Hematopoietic multipotent progenitor cell treated with erythropoietin and hydrocortisone succinate and interleukin-3 and kit ligand, for 8 days (in vitro differentiated cells): ENCODE measurements at regions not wholly inside any gene's neighbourhood (a gene's known extent, or its start where the extent isn't known, plus 50 kb on each side); places are given as distances from the start of the nearest gene placed in this dataset.

ENCODE experiments used
- DNase-seq: peaks from one replicate; pipeline ENCODE4 v3.0.0-alpha.2; 2015

DNA sequence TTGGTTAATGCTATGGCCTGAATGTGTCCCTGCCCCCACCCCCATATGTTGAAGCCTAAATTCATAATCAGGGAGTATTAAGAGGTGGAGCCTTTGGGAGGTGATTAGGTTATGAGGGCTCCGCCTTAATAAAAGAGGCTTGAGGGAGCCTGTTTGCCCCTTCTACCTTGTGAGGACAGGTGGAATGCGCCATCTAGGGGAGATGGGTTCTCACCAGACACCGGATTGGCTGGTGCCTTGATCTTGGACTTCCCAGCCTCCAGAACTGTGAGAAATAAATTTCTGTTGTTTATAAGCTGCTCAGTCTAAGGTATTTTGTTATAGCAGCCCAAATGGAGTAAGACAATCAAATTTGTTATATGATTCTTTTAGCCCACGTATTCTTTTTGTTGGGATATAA, 148.3 kb downstream of the PTCSC3 start:
- peak; percentile 8 for DNase-seq

- DNase-seq: no peak
These were observed 149.2 kb downstream of the PTCSC3 start for GRCh38 chr14:36027354-36027753.

- DNase-seq: no peak
These were observed 153.6 kb downstream of the PTCSC3 start for GRCh38 chr14:36022765-36023410.

DNA sequence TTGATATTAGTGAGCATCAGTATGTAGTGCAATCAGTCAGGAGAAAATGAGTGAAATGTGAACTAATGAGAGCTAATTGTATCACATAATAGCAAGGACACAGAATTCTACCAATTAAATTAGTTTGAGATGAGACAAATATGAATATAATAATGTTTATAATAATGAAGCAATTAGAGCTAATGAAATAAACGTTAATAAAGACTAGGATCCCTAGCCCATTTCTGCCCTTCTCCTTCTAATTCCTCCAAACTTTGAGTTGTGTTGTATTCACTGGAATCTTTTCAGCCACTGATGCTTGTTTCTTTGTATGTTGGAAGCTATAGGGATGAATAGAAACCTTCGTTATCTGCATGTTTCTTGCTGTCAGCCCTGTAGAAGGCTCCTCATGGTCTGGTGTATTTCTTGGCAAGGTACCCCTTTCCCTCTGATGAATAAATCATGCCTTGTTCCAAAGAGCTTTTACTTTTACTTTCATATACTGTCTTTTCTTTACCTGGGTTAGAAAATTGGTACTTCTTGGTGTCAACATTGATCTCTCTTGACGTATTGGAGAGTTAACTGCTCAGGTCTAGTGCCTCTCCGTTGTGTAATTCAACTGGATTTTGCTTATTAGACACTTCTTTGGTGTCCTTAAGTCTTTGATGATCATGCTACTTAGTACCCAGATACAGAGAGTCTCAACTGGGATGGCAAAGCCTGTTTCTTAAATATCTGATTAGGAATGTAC, 154.8 kb downstream of the PTCSC3 start:
- DNase-seq: no peak

GRCh38 chr14:36021030-36021422, 155.5 kb downstream of the PTCSC3 start:
- DNase-seq: no peak

GRCh38 chr14:36020120-36021029, 156.1 kb downstream of the PTCSC3 start:
- DNase-seq: no peak

- no peak for DNase-seq
These were observed 157.4 kb downstream of the PTCSC3 start for GRCh38 chr14:36019126-36019525.

GRCh38 chr14:36014236-36014635, 162.3 kb downstream of the PTCSC3 start:
- DNase-seq: no peak

DNA sequence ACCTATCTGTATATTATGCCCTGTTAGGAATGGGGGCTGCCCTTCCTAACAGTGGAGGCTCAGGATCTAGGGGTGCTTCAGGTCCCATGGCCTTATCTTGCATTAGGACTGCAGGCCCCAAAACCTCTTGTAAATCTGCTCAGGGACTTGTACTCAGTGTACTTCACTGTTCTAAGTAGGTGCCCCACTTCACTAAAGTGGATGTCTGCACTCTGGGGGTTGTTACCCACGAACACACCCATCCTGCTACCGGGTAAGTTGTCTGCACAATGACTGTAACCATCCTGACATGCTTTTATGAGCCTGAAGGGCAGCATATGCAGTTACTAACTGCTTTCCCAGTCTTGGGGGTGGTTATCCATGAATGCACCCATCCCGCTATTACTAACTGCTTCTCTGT, 163.0 kb downstream of the PTCSC3 start:
- DNase-seq: no peak

GRCh38 chr14:36012621-36013020, 163.9 kb downstream of the PTCSC3 start:
- no peak for DNase-seq

- no peak for DNase-seq
These were observed 166.9 kb downstream of the PTCSC3 start for GRCh38 chr14:36009643-36010042.

GRCh38 chr14:36006623-36007022, 169.9 kb downstream of the PTCSC3 start:
- no peak for DNase-seq

DNA sequence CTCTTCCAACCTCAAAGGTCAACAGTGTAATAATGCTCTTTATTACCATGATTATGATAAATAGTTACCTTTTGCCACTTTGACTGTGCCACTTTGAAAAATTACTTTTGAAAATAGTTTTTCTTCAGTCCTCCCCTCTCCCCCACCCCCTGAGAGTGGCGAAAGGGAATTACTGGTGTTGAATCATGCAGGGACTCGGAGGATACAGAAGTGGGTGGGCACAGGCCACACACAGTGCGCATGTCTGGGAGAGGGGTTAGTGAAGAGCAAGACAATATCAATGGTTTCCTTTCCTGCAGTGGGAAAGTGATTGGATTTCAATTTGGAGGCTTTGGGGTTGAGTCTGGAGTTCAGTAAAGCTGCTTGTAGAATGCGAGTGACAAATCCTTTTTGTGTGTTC, 170.9 kb downstream of the PTCSC3 start:
- no peak for DNase-seq

DNA sequence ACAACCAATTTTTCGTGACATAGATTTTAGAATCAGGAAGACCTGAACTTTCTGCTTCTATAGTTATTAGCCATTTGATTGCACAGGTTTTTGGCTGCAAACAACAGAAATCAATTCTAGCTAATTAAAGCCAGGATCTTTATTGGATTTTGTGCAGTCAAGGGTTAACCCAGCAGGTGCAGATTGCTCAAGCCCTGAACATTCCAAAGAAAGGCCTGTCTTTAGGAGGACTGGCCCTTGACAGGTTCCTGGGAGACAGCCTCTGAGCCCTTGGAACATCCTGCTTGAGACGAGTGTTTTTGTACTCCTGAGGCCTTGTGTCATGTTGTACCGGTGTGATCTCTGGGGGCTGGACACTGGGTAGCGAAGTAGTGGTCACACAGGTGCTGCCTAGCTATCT, 174.6 kb downstream of the PTCSC3 start:
- no peak for DNase-seq

GRCh38 chr14:35999294-35999693, 173.2 kb downstream of the BRMS1L start:
- no peak for DNase-seq

GRCh38 chr14:35998303-35998702, 172.2 kb downstream of the BRMS1L start:
- no peak for DNase-seq

DNA sequence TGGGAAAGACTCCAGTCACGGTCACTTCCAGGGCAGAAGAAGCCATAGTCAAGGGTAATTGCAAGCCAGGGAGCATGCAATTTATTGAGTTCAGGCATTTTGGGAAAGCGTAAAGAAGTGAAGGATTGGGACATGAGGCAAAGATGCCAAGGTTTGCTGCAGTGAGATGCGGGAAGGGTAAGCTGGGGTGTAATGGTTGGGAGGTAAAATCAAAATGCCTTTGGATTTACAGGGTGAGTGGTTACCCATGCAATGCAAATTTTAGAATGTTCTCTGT, 167.5 kb downstream of the BRMS1L start:
- no peak for DNase-seq

GRCh38 chr14:35992816-35993683, 166.9 kb downstream of the BRMS1L start:
- DNase-seq: no peak

DNA sequence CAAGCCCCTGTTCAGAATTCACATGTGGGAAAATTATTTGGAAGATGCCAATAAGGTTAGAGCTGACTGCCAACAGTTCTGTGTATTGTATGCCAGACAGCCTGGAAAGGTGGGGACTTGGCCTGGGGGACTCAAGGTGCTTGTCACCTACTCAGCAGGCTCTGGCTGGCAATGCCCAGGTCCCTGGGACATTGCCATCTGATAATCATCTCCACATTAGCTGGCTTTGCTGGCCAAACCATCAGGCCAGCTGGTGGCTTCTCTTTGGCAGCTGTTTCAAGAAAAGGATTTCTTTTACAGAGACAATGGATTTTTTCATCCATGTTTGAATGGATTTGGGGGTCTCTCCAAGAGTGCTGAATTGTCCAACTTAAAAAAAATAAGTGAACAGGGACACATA, 165.2 kb downstream of the BRMS1L start:
- DNase-seq: no peak

DNA sequence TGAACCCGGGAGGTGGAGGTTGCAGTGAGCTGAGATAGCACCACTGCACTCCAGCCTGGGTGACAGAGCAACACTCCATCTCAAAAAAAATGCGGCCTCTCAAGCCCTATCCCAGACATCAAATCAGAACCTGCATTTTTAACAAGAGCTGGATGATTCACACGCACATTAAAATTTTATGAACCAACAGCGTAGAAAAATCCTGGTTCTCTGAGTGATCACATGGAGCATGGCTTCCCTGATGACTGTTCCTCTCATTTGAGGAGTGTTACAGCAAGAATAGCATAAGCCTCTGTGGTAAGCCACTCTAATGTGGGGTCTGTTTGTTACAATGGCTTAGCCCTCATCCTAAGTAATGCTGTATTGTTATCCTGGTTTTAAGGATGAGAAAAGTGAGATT, 163.6 kb downstream of the BRMS1L start:
- DNase-seq: no peak

- no peak for DNase-seq
These were observed 163.0 kb downstream of the BRMS1L start for GRCh38 chr14:35988972-35989690.

- no peak for DNase-seq
These were observed 162.4 kb downstream of the BRMS1L start for GRCh38 chr14:35988550-35988949.
